HFF-Myc (cell line): ENCODE measurements at regions not wholly inside any gene's neighbourhood (a gene's known extent, or its start where the extent isn't known, plus 50 kb on each side); places are given as distances from the start of the nearest gene placed in this dataset.

ENCODE experiments used
- DNase-seq: peaks from one replicate; pipeline ENCODE4 v3.0.0-alpha.2; 2011; ENCODE audit warnings: low read depth; ENCODE audit errors: extremely low read depth
- H3K4me3 ChIP-seq: replicated peaks from 2 replicates; pipeline ENCODE4 v1.5.1; 2011; ENCODE audit warnings: low read depth, mild to moderate bottlenecking, control low read depth, low read length
- CTCF ChIP-seq: IDR thresholded peaks from 2 replicates; pipeline ENCODE4 v1.5.1; 2012; ENCODE audit warnings: mild to moderate bottlenecking, low read depth, low read length, control low read depth; ENCODE audit errors: missing control alignments

DNA sequence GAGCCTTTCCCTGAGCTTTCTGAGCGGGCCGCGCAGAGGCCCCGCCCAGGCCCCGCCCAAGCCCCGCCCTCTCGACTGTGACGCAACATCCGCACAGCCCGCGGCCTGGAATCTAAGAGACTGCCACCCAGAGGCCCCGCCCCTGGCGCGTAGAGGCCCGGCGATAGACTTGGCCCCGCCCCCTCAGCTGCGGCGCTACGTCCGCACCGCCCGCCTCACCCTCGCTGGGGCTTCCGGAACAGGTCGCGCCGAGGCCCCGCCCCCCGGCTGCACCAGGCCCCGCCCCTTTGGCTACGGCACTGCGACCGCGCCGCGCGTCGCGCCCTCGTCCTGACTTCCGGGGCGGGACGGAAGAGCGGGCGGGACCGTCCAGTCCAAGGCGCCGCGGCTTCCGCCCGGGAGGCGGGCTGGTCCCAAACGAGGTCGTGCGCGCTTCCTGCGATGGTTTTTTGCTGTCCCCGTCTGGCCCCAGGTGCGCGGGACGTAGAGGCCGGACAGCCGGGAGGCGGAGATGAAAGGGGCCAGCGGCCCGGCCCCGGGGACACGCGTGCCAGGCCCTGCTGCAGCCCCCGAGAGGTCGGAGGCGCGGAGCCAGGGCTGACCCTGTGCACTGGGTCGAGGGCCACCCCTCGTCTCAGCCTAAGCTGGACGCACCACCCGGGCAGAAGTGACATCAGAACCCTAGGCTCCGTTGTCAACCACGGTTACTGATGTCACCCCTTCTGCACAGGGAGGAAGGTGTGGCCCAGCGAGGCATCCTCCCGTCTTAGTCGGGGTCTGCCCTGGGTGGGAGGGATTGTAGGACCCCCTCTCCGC is 59.0 kb upstream of the WNT7B start:
- DNase-seq, result peak; percentile 89
- no peak for TF ChIP-seq CTCF
- peak overlapping the region; percentile 94 for H3K4me3 ChIP-seq

- peak overlapping the region; percentile 94 for H3K4me3 ChIP-seq
- TF ChIP-seq CTCF, result peak; percentile 24
- DNase-seq, result no peak
Observed at GRCh38 chr22:46036558-46037408, 59.8 kb upstream of the WNT7B start.

- no peak for DNase-seq
- no peak overlapping the region for H3K4me3 ChIP-seq
- TF ChIP-seq CTCF, result no peak
Observed at GRCh38 chr22:46038174-46038487, 61.2 kb upstream of the WNT7B start.

- H3K4me3 ChIP-seq, result no peak overlapping the region
- DNase-seq, result no peak
Observed at GRCh38 chr22:46038516-46039430, 61.8 kb upstream of the WNT7B start.

DNA sequence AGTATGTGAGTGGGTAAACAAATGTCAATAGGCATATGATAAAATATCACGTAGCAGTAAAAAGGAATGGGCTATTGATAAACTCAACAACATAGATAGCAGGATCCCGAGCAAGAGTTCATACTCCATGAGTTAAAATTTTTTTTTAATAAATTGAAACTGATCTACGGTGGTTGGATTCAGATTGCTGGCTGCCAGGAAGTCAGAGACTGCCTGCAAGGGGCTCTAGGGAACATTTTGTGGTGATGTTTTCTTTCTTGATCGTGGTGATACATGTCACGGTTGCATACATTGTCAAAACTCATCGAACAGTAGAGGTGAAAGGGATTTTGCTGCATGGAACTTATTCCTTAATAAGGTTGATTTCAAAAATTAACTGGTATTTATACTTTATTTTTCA is 62.6 kb upstream of the WNT7B start:
- H3K4me3 ChIP-seq, result no peak overlapping the region
- no peak for TF ChIP-seq CTCF
- DNase-seq, result no peak

More at GRCh38 chr22:46038516-46039430, 61.8 kb upstream of the WNT7B start:
- no peak for TF ChIP-seq CTCF

GRCh38 chr22:46040471-46041465 is 63.8 kb upstream of the WNT7B start:
- no peak overlapping the region for H3K4me3 ChIP-seq
- no peak for TF ChIP-seq CTCF
- DNase-seq, result no peak
